ENCODE measurements at regions not wholly inside any gene's neighbourhood (a gene's known extent, or its start where the extent isn't known, plus 50 kb on each side); places are given as distances from the start of the nearest gene placed in this dataset.
"Not testable (repeated sequence)": the region's sequence is repeated elsewhere in the genome, so short reads cannot be mapped to it uniquely, and the experiment has no call there.

GRCh38 chr13:72556945-72557344 lies 170.5 kb downstream of the MZT1 start:
- Histone ChIP-seq H3K9ac (ENCODE audit: low read depth in 1 of 2, low read length in 2 of 2) (no peak overlapping the region), H3K27me3 (ENCODE audit: control insufficient read depth in 1 of 2, insufficient read depth in 2 of 2, low read length in 2 of 2) (no peaks in the 10 kb centered on the region), H3K9me3 (ENCODE audit: control insufficient read depth in 1 of 2, low read length in 2 of 2) (no peaks in the 10 kb centered on the region), H3K27ac (ENCODE audit: low read depth, low read length) (no peak overlapping the region), H3K4me1 (ENCODE audit: control insufficient read depth in 1 of 2, insufficient read depth in 2 of 2, low read length in 2 of 2) (no peaks in the 10 kb centered on the region), H3K4me3 (ENCODE audit: low read depth in 1 of 2, low read length in 2 of 2) (no peak overlapping the region), H3K36me3 (ENCODE audit: control insufficient read depth in 1 of 2, insufficient read depth in 2 of 2, low read length in 2 of 2) (no peaks in the 10 kb centered on the region)

GRCh38 chr13:72555601-72556000 lies 171.8 kb downstream of the MZT1 start:
- Histone ChIP-seq H3K27me3 (ENCODE audit: control insufficient read depth in 1 of 2, insufficient read depth in 2 of 2, low read length in 2 of 2) (no peaks in the 10 kb centered on the region), H3K9ac (ENCODE audit: low read depth in 1 of 2, low read length in 2 of 2) (no peak overlapping the region), H3K36me3 (ENCODE audit: control insufficient read depth in 1 of 2, insufficient read depth in 2 of 2, low read length in 2 of 2) (no peaks in the 10 kb centered on the region), H3K9me3 (ENCODE audit: control insufficient read depth in 1 of 2, low read length in 2 of 2) (no peaks in the 10 kb centered on the region), H3K27ac (ENCODE audit: low read depth, low read length) (no peak overlapping the region), H3K4me3 (ENCODE audit: low read depth in 1 of 2, low read length in 2 of 2) (no peak overlapping the region), H3K4me1 (ENCODE audit: control insufficient read depth in 1 of 2, insufficient read depth in 2 of 2, low read length in 2 of 2) (no peaks in the 10 kb centered on the region)

- H3K36me3 ChIP-seq (ENCODE audit: control insufficient read depth in 1 of 2, insufficient read depth in 2 of 2, low read length in 2 of 2) = no peaks in the 10 kb centered on the region
- no peak overlapping the region for H3K9ac ChIP-seq (ENCODE audit: low read depth in 1 of 2, low read length in 2 of 2)
- no peaks in the 10 kb centered on the region for H3K9me3 ChIP-seq (ENCODE audit: control insufficient read depth in 1 of 2, low read length in 2 of 2)
- H3K4me3 ChIP-seq (ENCODE audit: low read depth in 1 of 2, low read length in 2 of 2) = no peak overlapping the region
- no peaks in the 10 kb centered on the region for H3K4me1 ChIP-seq (ENCODE audit: control insufficient read depth in 1 of 2, insufficient read depth in 2 of 2, low read length in 2 of 2)
- no peaks in the 10 kb centered on the region for H3K27me3 ChIP-seq (ENCODE audit: control insufficient read depth in 1 of 2, insufficient read depth in 2 of 2, low read length in 2 of 2)
- H3K27ac ChIP-seq (ENCODE audit: low read depth, low read length) = no peak overlapping the region
These were observed 174.7 kb downstream of the MZT1 start for GRCh38 chr13:72552731-72553130.

- not testable (repeated sequence) for H3K27ac ChIP-seq (ENCODE audit: low read depth, low read length); H3K4me1 ChIP-seq (ENCODE audit: control insufficient read depth in 1 of 2, insufficient read depth in 2 of 2, low read length in 2 of 2); H3K4me3 ChIP-seq (ENCODE audit: low read depth in 1 of 2, low read length in 2 of 2); H3K9me3 ChIP-seq (ENCODE audit: control insufficient read depth in 1 of 2, low read length in 2 of 2); H3K27me3 ChIP-seq (ENCODE audit: control insufficient read depth in 1 of 2, insufficient read depth in 2 of 2, low read length in 2 of 2); H3K36me3 ChIP-seq (ENCODE audit: control insufficient read depth in 1 of 2, insufficient read depth in 2 of 2, low read length in 2 of 2); H3K9ac ChIP-seq (ENCODE audit: low read depth in 1 of 2, low read length in 2 of 2)
These were observed 181.5 kb downstream of the MZT1 start for GRCh38 chr13:72545895-72546294.

GRCh38 chr13:72545030-72545719 lies 182.3 kb downstream of the MZT1 start:
- Histone ChIP-seq H3K4me1 (ENCODE audit: control insufficient read depth in 1 of 2, insufficient read depth in 2 of 2, low read length in 2 of 2) (no peaks in the 10 kb centered on the region), H3K27ac (ENCODE audit: low read depth, low read length) (no peak overlapping the region), H3K36me3 (ENCODE audit: control insufficient read depth in 1 of 2, insufficient read depth in 2 of 2, low read length in 2 of 2) (no peaks in the 10 kb centered on the region), H3K9ac (ENCODE audit: low read depth in 1 of 2, low read length in 2 of 2) (no peak overlapping the region), H3K9me3 (ENCODE audit: control insufficient read depth in 1 of 2, low read length in 2 of 2) (no peaks in the 10 kb centered on the region), H3K27me3 (ENCODE audit: control insufficient read depth in 1 of 2, insufficient read depth in 2 of 2, low read length in 2 of 2) (no peaks in the 10 kb centered on the region), H3K4me3 (ENCODE audit: low read depth in 1 of 2, low read length in 2 of 2) (no peak overlapping the region)

- Histone ChIP-seq H3K4me1 (ENCODE audit: control insufficient read depth in 1 of 2, insufficient read depth in 2 of 2, low read length in 2 of 2) (no peaks in the 10 kb centered on the region), H3K4me3 (ENCODE audit: low read depth in 1 of 2, low read length in 2 of 2) (no peak overlapping the region), H3K36me3 (ENCODE audit: control insufficient read depth in 1 of 2, insufficient read depth in 2 of 2, low read length in 2 of 2) (no peaks in the 10 kb centered on the region), H3K27me3 (ENCODE audit: control insufficient read depth in 1 of 2, insufficient read depth in 2 of 2, low read length in 2 of 2) (no peaks in the 10 kb centered on the region), H3K27ac (ENCODE audit: low read depth, low read length) (no peak overlapping the region), H3K9me3 (ENCODE audit: control insufficient read depth in 1 of 2, low read length in 2 of 2) (no peaks in the 10 kb centered on the region), H3K9ac (ENCODE audit: low read depth in 1 of 2, low read length in 2 of 2) (no peak overlapping the region)
These were observed 183.4 kb downstream of the MZT1 start for GRCh38 chr13:72544042-72544441.

GRCh38 chr13:72542241-72542640 lies 185.2 kb downstream of the MZT1 start:
- H3K27me3 ChIP-seq (ENCODE audit: control insufficient read depth in 1 of 2, insufficient read depth in 2 of 2, low read length in 2 of 2) = no peaks in the 10 kb centered on the region
- H3K9ac ChIP-seq (ENCODE audit: low read depth in 1 of 2, low read length in 2 of 2) = no peak overlapping the region
- no peak overlapping the region for H3K4me3 ChIP-seq (ENCODE audit: low read depth in 1 of 2, low read length in 2 of 2)
- H3K4me1 ChIP-seq (ENCODE audit: control insufficient read depth in 1 of 2, insufficient read depth in 2 of 2, low read length in 2 of 2) = peaks cover 0 to 4% of the 10 kb centered on the region in 2 donors
- H3K27ac ChIP-seq (ENCODE audit: low read depth, low read length) = no peak overlapping the region
- no peaks in the 10 kb centered on the region for H3K36me3 ChIP-seq (ENCODE audit: control insufficient read depth in 1 of 2, insufficient read depth in 2 of 2, low read length in 2 of 2)
- no peaks in the 10 kb centered on the region for H3K9me3 ChIP-seq (ENCODE audit: control insufficient read depth in 1 of 2, low read length in 2 of 2)

GRCh38 chr13:72541674-72542073 lies 185.8 kb downstream of the MZT1 start:
- Histone ChIP-seq H3K9me3 (ENCODE audit: control insufficient read depth in 1 of 2, low read length in 2 of 2) (no peaks in the 10 kb centered on the region), H3K27ac (ENCODE audit: low read depth, low read length) (no peak overlapping the region), H3K4me1 (ENCODE audit: control insufficient read depth in 1 of 2, insufficient read depth in 2 of 2, low read length in 2 of 2) (peaks cover 0 to 4% of the 10 kb centered on the region in 2 donors), H3K36me3 (ENCODE audit: control insufficient read depth in 1 of 2, insufficient read depth in 2 of 2, low read length in 2 of 2) (no peaks in the 10 kb centered on the region), H3K9ac (ENCODE audit: low read depth in 1 of 2, low read length in 2 of 2) (no peak overlapping the region), H3K4me3 (ENCODE audit: low read depth in 1 of 2, low read length in 2 of 2) (no peak overlapping the region), H3K27me3 (ENCODE audit: control insufficient read depth in 1 of 2, insufficient read depth in 2 of 2, low read length in 2 of 2) (no peaks in the 10 kb centered on the region)

GRCh38 chr13:72540881-72541280 lies 186.5 kb downstream of the MZT1 start:
- Histone ChIP-seq H3K36me3 (ENCODE audit: control insufficient read depth in 1 of 2, insufficient read depth in 2 of 2, low read length in 2 of 2) (no peaks in the 10 kb centered on the region), H3K9me3 (ENCODE audit: control insufficient read depth in 1 of 2, low read length in 2 of 2) (no peaks in the 10 kb centered on the region), H3K4me1 (ENCODE audit: control insufficient read depth in 1 of 2, insufficient read depth in 2 of 2, low read length in 2 of 2) (peaks cover 0 to 4% of the 10 kb centered on the region in 2 donors), H3K27me3 (ENCODE audit: control insufficient read depth in 1 of 2, insufficient read depth in 2 of 2, low read length in 2 of 2) (no peaks in the 10 kb centered on the region), H3K9ac (ENCODE audit: low read depth in 1 of 2, low read length in 2 of 2) (no peak overlapping the region), H3K4me3 (ENCODE audit: low read depth in 1 of 2, low read length in 2 of 2) (no peak overlapping the region), H3K27ac (ENCODE audit: low read depth, low read length) (no peak overlapping the region)

GRCh38 chr13:72539925-72540324 lies 187.5 kb downstream of the MZT1 start:
- H3K27ac ChIP-seq (ENCODE audit: low read depth, low read length) = no peak overlapping the region
- H3K4me3 ChIP-seq (ENCODE audit: low read depth in 1 of 2, low read length in 2 of 2) = no peak overlapping the region
- H3K36me3 ChIP-seq (ENCODE audit: control insufficient read depth in 1 of 2, insufficient read depth in 2 of 2, low read length in 2 of 2) = no peaks in the 10 kb centered on the region
- no peak overlapping the region for H3K9ac ChIP-seq (ENCODE audit: low read depth in 1 of 2, low read length in 2 of 2)
- peaks cover 0 to 4% of the 10 kb centered on the region in 2 donors for H3K4me1 ChIP-seq (ENCODE audit: control insufficient read depth in 1 of 2, insufficient read depth in 2 of 2, low read length in 2 of 2)
- no peaks in the 10 kb centered on the region for H3K9me3 ChIP-seq (ENCODE audit: control insufficient read depth in 1 of 2, low read length in 2 of 2)
- H3K27me3 ChIP-seq (ENCODE audit: control insufficient read depth in 1 of 2, insufficient read depth in 2 of 2, low read length in 2 of 2) = no peaks in the 10 kb centered on the region

- Histone ChIP-seq H3K36me3 (ENCODE audit: control insufficient read depth in 1 of 2, insufficient read depth in 2 of 2, low read length in 2 of 2) (no peaks in the 10 kb centered on the region), H3K27ac (ENCODE audit: low read depth, low read length) (no peak overlapping the region), H3K4me1 (ENCODE audit: control insufficient read depth in 1 of 2, insufficient read depth in 2 of 2, low read length in 2 of 2) (peaks cover 0 to 4% of the 10 kb centered on the region in 2 donors)
These were observed 189.6 kb downstream of the MZT1 start for GRCh38 chr13:72537782-72538181.

More at GRCh38 chr13:72537782-72538181, 189.6 kb downstream of the MZT1 start:
- Histone ChIP-seq H3K27me3 (ENCODE audit: control insufficient read depth in 1 of 2, insufficient read depth in 2 of 2, low read length in 2 of 2) (no peaks in the 10 kb centered on the region), H3K4me3 (ENCODE audit: low read depth in 1 of 2, low read length in 2 of 2) (no peak overlapping the region), H3K9me3 (ENCODE audit: control insufficient read depth in 1 of 2, low read length in 2 of 2) (no peaks in the 10 kb centered on the region), H3K9ac (ENCODE audit: low read depth in 1 of 2, low read length in 2 of 2) (no peak overlapping the region)

Data from duodenal mucosa (tissue), 2 donors.